IMR-90 (cell line): ENCODE measurements at regions not wholly inside any gene's neighbourhood (a gene's known extent, or its start where the extent isn't known, plus 50 kb on each side); places are given as distances from the start of the nearest gene placed in this dataset.
"Not testable (repeated sequence)": the region's sequence is repeated elsewhere in the genome, so short reads cannot be mapped to it uniquely, and the experiment has no call there.

Experiments used
- ATAC-seq: fragments of 200-7000 bp; cut with Tn5 transposase; 2 replicates; pipeline ENCODE4 v1.9.1; 2020; ENCODE audit warnings: low read depth, mild to moderate bottlenecking, moderate library complexity
- BruUV-seq: library from RNA; stranded (reverse); fragments of 400-500 nt; replicated peaks from 2 replicates; lab custom pipeline; 2021; lab: Mats Ljungman, UMichigan
- CTCF ChIA-PET: fragments of 300-600 bp; formaldehyde crosslinking; extraction: SDS; loops from one replicate; lab custom pipeline; 2021; ENCODE audit warnings: antibody characterized with exemption; lab: Yijun Ruan, JAX
- POLR2A ChIA-PET: fragments of 300-600 bp; sonication (Branson Sonifier 250); formaldehyde crosslinking; loops from one replicate; lab custom pipeline; 2022; ENCODE audit warnings: antibody characterized with exemption; ENCODE audit not compliant: unreplicated experiment; lab: Charles Lee
- DNase-seq: peaks from one replicate; pipeline ENCODE4 v3.0.0; 2013
- H2AFZ ChIP-seq: replicated peaks from 2 replicates; pipeline ENCODE3; 2013; ENCODE audit warnings: low read length, mild to moderate bottlenecking; ENCODE audit not compliant: poor library complexity
- H2AK5ac ChIP-seq: 2 replicates; pipeline ENCODE4 v1.6.1; 2013; ENCODE audit warnings: low read depth, low read length, inconsistent platforms
- H2AK9ac ChIP-seq: replicated peaks from 2 replicates; pipeline ENCODE3; 2013; ENCODE audit warnings: mild to moderate bottlenecking, low read depth, low read length, moderate library complexity; ENCODE audit not compliant: poor library complexity
- H2BK120ac ChIP-seq: 2 replicates; pipeline ENCODE4 v1.6.1; 2013; ENCODE audit warnings: low read depth, low read length, inconsistent platforms
- H2BK15ac ChIP-seq: 3 replicates; pipeline ENCODE4 v1.6.1; 2013; ENCODE audit warnings: low read depth, low read length, inconsistent platforms
- H2BK20ac ChIP-seq: 2 replicates; pipeline ENCODE4 v1.6.1; 2013; ENCODE audit warnings: low read depth, mild to moderate bottlenecking, inconsistent platforms, low read length, moderate library complexity
- H2BK5ac ChIP-seq: 2 replicates; pipeline ENCODE4 v1.6.1; 2013; ENCODE audit warnings: mild to moderate bottlenecking, low read depth, low read length, inconsistent platforms; ENCODE audit not compliant: poor library complexity, severe bottlenecking
- H3K14ac ChIP-seq: replicated peaks from 2 replicates; pipeline ENCODE4 v1.6.1; 2013; ENCODE audit warnings: low read depth, low read length, inconsistent platforms
- H3K18ac ChIP-seq: 2 replicates; pipeline ENCODE4 v1.6.1; 2013; ENCODE audit warnings: low read depth, low read length, control low read depth
- H3K23ac ChIP-seq: 2 replicates; pipeline ENCODE4 v1.6.1; 2013; ENCODE audit warnings: low read depth, low read length, inconsistent platforms
- H3K27ac ChIP-seq: 2 replicates; pipeline ENCODE4 v1.5.1; 2013; ENCODE audit warnings: mild to moderate bottlenecking, control low read depth, low read length; ENCODE audit not compliant: insufficient read depth
- H3K27me3 ChIP-seq: 2 replicates; pipeline ENCODE4 v1.6.1; 2013; ENCODE audit warnings: low read length; ENCODE audit not compliant: control insufficient read depth, insufficient read depth
- H3K36me3 ChIP-seq: 2 replicates; pipeline ENCODE4 v1.6.1; 2013; ENCODE audit warnings: low read length, mixed read lengths; ENCODE audit not compliant: control insufficient read depth, insufficient read depth
- H3K4ac ChIP-seq: 2 replicates; pipeline ENCODE4 v1.6.1; 2013; ENCODE audit warnings: low read depth, low read length, inconsistent platforms
- H3K4me1 ChIP-seq: 2 replicates; pipeline ENCODE4 v1.6.1; 2013; ENCODE audit warnings: low read length, mixed read lengths; ENCODE audit not compliant: control insufficient read depth, insufficient read depth
- H3K4me2 ChIP-seq: 2 replicates; pipeline ENCODE4 v1.6.1; 2013; ENCODE audit warnings: low read depth, mild to moderate bottlenecking, control low read depth, low read length, moderate library complexity
- H3K4me3 ChIP-seq: 2 replicates; pipeline ENCODE4 v1.5.1; 2013; ENCODE audit warnings: low read depth, mild to moderate bottlenecking, control low read depth, low read length, moderate library complexity; ENCODE audit not compliant: insufficient read depth
- H3K56ac ChIP-seq: 2 replicates; pipeline ENCODE4 v1.6.1; 2013; ENCODE audit warnings: low read length, inconsistent platforms; ENCODE audit not compliant: insufficient read depth; ENCODE audit errors: extremely low read depth
- H3K79me1 ChIP-seq, 2 experiments: 2 replicates each; pipeline ENCODE4 v1.6.1; 2013; ENCODE audit warnings: low read length in 2 of 2, inconsistent platforms in 1 of 2, low read depth in 1 of 2
- H3K9ac ChIP-seq: 2 replicates; pipeline ENCODE4 v1.6.1; 2013; ENCODE audit warnings: low read depth, low read length, control low read depth
- H3K9me1 ChIP-seq: 2 replicates; pipeline ENCODE4 v1.6.1; 2013; ENCODE audit warnings: low read length, inconsistent platforms; ENCODE audit not compliant: insufficient read depth
- H3K9me3 ChIP-seq: 2 replicates; pipeline ENCODE4 v1.6.1; 2013; ENCODE audit warnings: low read length; ENCODE audit not compliant: control insufficient read depth, insufficient read depth
- H4K20me1 ChIP-seq: 2 replicates; pipeline ENCODE4 v1.6.1; 2013; ENCODE audit warnings: low read length, inconsistent platforms; ENCODE audit not compliant: insufficient read depth
- H4K5ac ChIP-seq: 2 replicates; pipeline ENCODE4 v1.6.1; 2013; ENCODE audit warnings: mild to moderate bottlenecking, low read depth, low read length, control low read depth
- H4K8ac ChIP-seq, 2 experiments: 2 replicates each; pipeline ENCODE4 v1.6.1; 2013; ENCODE audit warnings: low read depth in 2 of 2, low read length in 2 of 2, control low read depth in 1 of 2, inconsistent platforms in 1 of 2
- H4K91ac ChIP-seq: 2 replicates; pipeline ENCODE4 v1.6.1; 2013; ENCODE audit warnings: low read depth, low read length, inconsistent platforms; ENCODE audit not compliant: insufficient read depth
- WGBS, 2 experiments: methylation state at CpG; one replicate each; pipeline versions ENCODE4 v1.1.5 to v1.1.7; 2013; ENCODE audit warnings: missing lambda C conversion rate in 2 of 2; ENCODE audit not compliant: insufficient read length in 1 of 2; ENCODE audit errors: extremely low coverage in 2 of 2; 5-methylcytosine and 5-hydroxymethylcytosine counted together
- dilution Hi-C: fragments of 300-500 bp; cut with HindIII; formaldehyde crosslinking; loops from one replicate; pipeline ENCODE4 v1.14.3; 2018; ENCODE audit warnings: low sequenced_read_pairs; ENCODE audit not compliant: unreplicated experiment
- in situ Hi-C: fragments of 300-500 bp; cut with MboI; formaldehyde crosslinking; loops from 3 replicates; pipeline ENCODE4 v1.14.3; 2019; ENCODE audit warnings: low sequenced_read_pairs, inconsistent platforms, mixed read lengths
- intact Hi-C: fragments of 100-400 bp; cut with micrococcal nuclease; formaldehyde crosslinking; loops from 2 replicates; pipeline ENCODE4 v1.10.0; 2022

DNA sequence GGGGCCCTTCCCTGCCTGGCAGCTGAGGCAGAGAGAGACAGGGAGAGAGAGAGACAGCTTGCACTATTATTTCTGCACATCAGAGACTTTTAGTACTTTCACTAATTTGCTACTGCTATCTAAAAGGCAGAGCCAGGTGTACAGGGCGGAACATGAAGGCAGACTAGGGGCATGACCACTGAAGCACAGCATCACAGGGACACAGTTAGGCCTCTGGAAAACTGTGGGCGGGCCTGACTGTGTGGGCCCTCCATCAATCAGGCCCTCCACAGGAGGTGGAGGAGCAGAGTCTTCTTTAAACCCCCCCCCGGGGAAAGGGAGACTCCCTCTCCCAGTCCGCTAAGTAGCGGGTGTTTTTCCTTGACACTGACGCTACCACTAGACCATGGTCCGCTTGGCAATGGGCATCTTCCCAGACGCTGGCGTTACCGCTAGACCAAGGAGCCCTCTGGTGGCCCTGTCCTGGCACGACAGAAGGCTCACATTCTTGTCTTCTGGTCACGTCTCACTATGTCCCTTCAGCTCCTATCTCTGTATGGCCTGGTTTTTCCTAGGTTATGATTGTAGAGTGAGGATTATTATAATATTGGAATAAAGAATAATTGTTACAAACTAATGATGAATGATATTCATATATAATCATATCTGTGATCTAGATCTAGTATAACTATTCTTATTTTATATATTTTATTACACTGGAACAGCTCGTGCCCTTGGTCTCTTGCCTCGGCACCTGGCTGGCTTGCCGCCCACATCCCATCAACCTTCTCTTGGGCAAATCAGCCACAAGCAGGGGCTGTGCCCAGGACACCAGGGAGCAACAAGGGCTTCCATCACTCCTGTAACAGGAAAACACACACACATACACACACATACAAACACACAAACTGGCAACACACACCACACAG is 60.7 kb upstream of the PPP2R2D start:
- H4K91ac ChIP-seq, BruUV-seq, H3K9me1 ChIP-seq, H3K4ac ChIP-seq, in situ Hi-C loops, H3K9ac ChIP-seq, H2AK5ac ChIP-seq, H3K4me3 ChIP-seq, DNase-seq, H3K23ac ChIP-seq, H3K4me2 ChIP-seq, H3K14ac ChIP-seq, intact Hi-C loops, H4K8ac ChIP-seq, H4K20me1 ChIP-seq, H4K5ac ChIP-seq, H3K56ac ChIP-seq, H3K79me1 ChIP-seq, H3K36me3 ChIP-seq, H3K4me1 ChIP-seq, dilution Hi-C loops, H2BK120ac ChIP-seq, H2AK9ac ChIP-seq, ATAC-seq, H2BK20ac ChIP-seq, H3K27ac ChIP-seq, POLR2A ChIA-PET, H3K27me3 ChIP-seq, CTCF ChIA-PET, H3K18ac ChIP-seq, H2BK15ac ChIP-seq: not testable (repeated sequence)
- peak overlapping the region; percentile 79 for H2BK5ac ChIP-seq
- peaks cover 39% of the 10 kb centered on the region for H3K9me3 ChIP-seq
- 67% methylated on average over 5 of the region's 15 CpGs; no CpG with 5 or more reads in 1 of the 2 experiments for WGBS, 2 experiments
- peak overlapping the region; percentile 51 for H2AFZ ChIP-seq
